ENCODE measurements at regions not wholly inside any gene's neighbourhood (a gene's known extent, or its start where the extent isn't known, plus 50 kb on each side); places are given as distances from the start of the nearest gene placed in this dataset.
"Not testable (repeated sequence)": the region's sequence is repeated elsewhere in the genome, so short reads cannot be mapped to it uniquely, and the experiment has no call there.

DNA sequence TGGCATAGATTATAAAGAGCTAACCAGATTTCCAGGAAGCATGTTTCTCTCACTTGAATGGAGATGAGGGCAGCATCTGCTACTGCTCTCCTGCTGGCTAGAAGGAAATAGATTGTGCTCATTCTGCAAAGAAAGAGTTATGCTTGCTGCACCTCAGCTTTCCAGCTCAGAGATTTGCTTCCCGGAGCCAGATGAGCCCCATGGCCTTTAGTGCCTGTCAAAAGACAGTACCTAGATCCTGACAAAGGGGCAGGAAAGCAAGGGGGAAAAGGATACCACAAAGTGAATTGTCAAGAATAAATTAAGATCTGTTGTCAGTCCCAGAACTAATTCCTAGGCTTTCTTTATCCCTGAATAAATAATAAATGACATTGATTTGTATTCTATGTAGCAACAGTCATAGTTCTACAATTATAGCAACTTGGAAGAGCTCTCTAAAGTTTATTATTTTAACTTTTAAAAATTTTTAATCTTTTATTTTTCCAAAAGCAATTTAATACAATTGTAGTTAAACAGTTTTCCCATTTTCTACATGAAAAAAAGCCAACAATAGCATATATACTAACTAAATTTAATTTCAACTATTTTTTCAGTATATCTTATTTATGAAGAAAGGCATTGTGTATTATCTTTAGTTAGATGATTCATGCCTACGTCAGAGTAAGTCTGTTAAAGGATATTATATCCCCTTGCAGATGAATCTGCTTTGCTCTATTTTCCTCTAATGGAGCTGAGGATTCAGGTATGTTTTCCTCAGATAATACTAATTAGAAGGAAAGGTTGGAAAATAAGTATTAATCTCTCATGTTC, 306.1 kb upstream of the DDI1 start:
- no peak for DNase-seq (ENCODE audit: low spot score)

DNA sequence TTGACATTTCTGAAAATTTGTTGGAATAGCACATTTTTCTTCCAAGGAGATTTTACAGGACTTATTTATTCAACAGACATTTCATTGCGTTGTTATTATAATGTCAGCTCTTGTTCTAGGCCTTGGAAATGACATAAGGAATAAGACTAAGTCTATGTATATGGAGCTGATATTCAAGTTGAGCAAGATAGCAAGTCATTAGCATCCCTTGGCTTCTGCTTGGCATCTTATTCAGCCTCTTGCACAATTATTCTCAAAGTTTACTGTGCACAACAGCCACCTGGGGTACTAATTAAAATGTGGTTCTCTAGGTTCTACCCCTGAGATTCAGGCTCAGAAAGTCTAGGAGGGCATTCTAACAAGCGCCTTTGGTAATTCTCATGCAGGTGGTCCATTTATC, 304.8 kb upstream of the DDI1 start:
- no peak for DNase-seq (ENCODE audit: low spot score)

DNA sequence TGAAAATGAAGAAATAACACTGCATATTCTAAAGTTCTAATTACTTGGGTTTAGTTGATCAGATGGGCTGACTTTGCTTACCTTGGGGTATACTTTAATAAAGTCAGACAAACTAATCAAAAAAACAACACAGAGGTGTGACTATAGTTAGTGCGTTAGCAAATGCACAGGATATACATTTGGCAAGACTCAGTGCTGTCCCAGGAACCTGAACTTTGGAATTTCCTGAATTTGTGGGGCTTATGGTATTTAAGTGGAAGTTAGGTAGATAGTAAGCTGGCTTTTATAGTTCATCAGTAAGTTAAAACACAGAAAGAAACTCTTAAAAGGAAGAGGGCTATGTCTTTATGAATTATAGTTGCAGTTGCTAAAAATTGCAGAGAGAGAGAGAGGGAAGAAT, 302.6 kb upstream of the DDI1 start:
- DNase-seq (ENCODE audit: low spot score): no peak

DNA sequence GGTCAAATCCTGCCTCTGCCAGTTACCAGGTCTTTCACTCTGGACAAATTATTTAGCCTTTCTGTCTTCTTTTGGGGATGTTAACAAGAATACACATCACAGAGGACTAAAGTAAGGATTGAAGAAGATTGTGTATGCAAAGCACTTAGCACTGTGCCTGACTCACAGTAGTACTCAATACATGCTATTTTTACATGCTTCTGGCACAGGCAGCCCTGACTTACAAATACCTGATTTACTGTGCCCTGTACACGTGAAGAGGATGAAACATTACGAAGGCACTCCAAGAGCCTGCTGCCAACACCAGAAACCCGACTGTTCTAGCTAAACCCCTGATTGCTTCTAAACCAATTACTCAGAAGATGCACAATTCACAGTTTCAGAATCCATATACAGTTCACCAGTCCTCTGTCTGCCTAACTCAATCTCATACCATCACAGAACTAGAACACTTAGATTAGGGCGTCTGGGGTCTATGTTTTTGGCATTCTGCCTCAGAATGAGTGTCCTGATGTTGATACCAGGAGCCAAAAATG, 300.9 kb upstream of the DDI1 start:
- DNase-seq (ENCODE audit: low spot score): no peak

DNA sequence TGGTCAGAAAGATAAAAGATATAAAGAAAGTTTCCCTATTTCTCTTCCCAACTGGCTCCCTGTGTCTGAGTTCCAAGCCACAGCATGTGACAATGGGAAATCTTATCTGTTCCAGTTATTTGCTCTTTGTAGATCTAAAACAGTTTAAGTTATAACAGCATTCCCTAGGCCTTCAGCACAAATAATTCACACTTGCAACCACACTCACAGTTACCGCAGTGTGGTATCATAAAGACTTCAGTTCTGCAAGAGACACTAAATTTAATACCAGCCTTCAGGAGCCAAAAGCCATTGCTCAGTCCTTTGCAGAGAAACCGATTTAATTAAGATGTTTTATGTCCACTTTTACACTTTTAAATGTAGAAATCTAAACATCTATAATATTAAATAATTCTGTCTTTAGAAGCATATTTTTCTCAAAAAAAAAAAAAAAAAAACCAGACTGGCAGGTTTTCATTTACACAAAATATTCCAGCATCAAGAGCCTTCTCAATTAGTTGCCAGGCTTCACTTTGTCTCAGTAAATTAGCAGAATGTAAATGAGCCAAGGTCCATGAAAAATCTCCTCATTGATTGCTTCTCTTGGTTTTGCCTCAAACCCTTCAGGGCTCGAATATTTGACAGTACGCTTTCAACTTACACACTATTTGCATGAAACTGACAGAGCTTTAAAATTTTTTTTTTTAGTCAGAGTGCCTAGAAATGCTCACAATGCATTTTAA, 300.0 kb upstream of the DDI1 start:
- DNase-seq (ENCODE audit: low spot score): no peak

DNA sequence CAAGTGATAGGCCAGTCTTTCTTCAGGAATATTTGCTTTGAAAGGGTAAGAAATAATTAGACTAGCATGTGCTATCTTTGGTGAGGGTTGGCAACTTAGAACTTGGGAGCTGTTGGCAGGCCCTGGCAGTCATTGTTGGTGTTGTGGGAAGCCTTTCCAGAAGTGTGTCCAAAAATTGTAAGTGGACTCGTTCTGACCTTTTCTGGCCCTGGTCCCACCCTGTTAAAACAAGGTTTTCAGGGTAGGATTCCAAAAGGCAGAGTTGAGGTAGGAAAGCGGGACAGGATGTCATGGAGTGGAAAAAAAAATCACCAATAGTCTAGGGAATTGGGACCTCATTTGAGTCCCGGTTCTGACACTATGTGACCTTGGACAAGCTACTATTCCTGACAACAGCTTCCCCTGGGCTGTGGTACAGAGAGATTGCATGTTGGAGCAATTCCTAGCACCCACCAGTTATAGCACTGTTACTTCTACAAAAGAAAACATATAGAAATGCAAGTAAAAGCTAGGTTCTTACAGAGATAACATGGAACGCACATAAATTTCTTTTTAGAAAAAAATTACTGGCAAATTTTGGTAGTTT, 299.3 kb upstream of the DDI1 start:
- DNase-seq (ENCODE audit: low spot score): no peak

DNA sequence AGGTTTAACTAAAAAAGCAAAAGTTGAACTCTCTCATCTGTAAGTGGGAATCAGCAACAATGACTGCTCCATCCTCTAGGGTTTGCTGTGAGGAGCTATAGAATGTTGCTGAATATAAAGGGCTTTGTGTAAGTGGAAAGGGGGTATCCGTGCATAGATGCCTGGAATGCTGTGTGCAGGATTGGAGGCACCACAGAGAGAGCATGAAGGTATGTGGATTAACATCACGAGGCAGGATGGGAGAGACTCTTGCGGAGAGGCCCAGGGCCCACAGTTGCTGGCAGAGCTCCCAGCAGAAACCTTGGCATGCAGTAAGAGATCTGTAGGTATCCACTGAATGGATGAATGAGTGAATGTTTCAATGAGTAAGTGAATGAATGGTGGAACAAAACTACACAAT, 298.7 kb upstream of the DDI1 start:
- DNase-seq (ENCODE audit: low spot score): no peak

DNA sequence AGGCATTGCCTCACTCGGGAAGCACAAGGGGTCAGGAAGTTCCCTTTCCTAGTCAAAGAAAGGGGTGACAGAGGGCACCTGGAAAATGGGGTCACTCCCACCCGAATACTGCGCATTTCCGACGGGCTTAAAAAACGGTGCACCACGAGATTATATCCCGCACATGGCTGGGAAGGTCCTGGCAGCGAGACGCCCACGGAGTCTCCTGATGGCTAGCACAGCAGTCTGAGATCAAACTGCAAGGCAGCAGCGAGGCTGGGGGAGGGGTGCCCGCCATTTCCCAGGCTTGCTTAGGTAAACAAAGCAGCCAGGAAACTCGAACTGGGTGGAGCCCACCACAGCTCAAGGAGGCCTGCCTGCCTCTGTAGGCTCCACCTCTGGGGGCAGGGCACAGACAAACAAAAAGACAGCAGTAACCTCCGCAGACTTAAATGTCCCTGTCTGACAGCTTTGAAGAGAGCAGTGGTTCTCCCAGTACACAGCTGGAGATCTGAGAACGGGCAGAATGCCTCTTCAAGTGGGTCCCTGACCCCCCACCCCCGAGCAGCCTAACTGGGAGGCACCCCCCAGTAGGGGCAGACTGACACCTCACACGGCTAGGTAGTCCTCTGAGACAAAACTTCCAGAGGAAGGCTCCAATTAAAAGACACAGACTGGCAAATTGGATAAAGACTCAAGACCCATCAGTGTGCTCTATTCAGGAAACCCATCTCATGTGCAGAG, 297.2 kb upstream of the DDI1 start:
- DNase-seq (ENCODE audit: low spot score): not testable (repeated sequence)

DNA sequence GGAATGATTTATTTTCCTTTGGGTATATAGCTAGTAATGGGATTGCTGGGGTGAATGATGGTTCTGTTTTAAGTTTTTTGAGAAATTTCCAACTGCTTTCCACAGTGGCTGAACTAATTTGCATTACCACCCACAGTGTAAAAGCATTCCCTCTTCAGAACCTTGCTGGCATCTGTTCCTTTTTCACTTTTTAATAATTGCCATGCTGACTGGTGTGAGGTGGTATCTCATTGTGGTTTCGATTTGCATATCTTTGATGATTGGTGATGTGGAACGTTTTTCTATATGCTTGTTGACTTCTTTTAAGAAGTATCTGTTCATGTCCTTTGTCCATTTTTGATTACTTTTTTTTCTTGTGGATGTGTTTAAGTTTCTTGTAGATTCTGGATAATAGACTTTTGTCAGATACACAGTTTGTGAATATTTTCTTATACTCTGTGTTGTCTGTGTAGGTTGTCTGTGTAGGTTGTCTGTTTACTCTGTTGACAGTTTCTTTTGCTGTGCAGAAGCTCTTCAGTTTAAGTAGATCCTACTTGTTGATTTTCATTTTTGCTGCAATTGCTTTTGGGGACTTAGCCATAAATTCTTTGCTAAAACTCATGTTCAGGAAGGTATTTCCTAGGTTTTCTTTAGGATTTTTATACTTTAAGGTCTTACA, 291.8 kb upstream of the DDI1 start:
- DNase-seq (ENCODE audit: low spot score): peak; percentile 76

DNA sequence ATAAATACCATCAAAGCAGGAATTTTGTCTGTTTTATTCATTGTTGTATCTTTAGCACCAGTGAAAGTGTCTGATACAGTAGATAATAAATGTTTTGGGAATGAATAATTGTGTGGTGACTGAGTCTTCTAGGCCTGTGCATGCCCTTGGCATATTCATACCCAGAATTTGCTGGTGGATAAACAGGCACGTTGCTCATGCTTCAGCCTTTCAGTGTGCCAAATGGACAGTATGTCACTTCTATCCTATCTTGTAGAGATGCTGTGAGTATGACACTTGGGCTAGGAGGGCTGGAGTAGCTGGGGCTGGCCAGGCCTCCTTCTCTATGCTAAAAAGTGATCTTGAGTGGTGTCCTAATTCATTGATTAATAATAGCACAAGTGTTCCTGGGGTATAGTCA, 287.3 kb upstream of the DDI1 start:
- no peak for DNase-seq (ENCODE audit: low spot score)

DNA sequence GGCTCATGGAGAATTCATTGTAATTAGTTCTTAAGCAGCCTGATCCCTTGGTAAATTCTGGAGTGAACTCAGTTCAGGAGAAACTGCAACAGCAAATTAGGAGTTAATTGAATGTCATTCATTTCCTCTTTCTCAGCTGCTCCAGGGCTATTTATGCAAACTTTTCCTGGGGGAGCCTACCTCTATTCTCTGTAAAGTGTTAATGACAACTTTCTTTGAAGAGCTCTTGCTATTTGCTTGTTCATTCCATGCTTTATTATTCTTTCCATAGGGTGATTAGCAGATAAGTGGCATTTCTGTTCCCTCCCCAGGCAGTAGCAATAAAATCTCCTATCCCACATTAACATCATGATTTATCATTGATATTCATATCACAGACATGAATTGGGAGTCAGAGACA, 267.6 kb upstream of the DDI1 start:
- DNase-seq (ENCODE audit: low spot score): no peak

DNA sequence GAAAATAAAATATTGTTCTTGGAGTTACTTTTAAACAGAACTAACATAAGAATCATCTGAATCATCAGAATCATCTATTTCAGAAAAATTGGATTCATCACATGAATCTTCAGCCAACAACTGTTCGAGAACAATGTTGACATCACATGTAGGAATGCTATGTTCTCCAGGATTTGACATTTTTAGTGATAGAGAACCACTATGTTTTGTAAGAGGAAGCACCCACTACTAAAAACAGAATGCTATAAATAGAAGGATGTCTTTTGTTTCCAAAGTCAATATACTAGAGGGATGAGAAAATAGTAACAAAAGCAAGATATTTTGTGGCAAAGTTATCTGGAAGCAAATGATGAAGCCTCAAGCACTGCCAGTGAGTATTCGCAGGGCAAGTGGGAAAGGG, 263.4 kb upstream of the DDI1 start:
- no peak for DNase-seq (ENCODE audit: low spot score)

DNA sequence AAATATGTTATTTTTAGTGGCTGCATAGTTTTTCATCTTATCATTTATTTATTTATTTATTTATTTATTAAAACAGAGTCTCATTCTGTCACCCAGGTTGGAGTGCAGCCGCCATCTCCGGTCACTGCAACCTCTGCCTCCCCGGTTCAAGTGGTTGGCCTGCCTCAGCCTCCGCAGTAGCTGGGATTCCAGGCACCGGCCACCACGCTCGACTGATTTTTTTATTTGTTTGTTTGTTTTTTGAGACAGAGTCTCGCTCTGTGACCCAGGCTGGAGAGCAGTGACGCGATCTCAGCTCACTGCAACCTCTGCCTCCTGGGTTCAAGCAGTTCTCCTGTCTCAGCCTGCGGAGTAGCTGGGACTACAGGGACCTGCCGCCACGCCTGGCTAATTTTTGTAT, 262.9 kb upstream of the DDI1 start:
- DNase-seq (ENCODE audit: low spot score): no peak

DNA sequence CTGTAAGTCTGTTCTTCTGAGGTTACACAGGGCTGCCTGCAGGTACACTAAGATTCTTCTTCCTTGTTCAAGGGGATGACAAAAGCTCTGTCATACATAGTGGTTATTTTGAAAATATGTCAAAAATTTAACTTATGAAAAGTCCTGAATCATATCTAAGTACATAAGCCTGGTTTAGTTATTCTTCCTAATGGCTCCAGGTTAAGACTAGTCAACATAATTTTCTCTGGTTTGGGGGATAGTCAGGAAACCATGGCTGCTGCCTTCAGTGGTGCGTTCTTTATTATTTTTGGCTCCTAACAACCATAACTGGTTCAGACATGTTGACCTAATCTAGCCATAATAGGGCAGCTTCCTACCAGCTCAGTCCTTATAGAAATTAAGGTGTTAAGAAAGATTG, 257.4 kb upstream of the DDI1 start:
- DNase-seq (ENCODE audit: low spot score): no peak

DNA sequence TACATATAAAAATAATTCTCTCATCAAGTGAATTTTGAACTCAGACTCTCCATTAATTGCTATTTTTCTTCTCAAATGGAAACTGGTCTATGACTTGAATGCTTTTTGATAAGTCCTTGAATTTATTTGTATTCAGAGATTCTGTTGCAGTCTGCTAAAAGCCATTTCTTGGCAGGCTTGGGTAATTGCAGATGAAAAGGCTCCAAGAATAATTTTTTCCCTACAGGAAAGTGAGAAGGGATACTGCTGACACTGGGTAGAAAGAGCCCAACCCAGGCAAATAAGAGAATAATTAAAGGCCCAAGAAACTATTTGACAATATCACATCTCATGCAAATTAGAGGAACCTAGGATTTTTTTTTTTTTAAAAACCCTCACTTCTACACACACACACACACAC, 246.5 kb upstream of the DDI1 start:
- DNase-seq (ENCODE audit: low spot score): no peak

DNA sequence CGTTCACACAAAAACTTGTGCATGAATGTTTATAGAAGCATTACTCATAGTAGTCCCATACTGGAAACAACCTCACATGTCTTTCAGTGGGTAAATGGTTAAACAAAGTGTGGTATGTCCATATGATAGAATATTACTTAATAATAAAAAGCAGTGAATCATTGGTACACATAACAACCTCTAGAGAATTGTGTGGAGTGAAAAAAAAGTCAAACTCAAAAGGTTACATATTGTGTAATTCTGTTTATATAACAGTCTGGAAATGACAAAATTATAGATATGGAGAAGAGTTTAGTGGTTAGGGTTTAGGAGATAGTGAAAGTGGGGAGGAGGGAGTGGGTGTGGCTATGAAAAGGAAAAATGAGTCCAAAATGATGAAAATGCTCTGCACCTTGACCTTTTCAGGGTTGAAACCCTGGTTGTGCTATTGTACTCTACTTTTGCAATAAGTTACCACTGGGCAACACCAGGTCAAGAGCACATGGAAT, 243.4 kb upstream of the DDI1 start:
- DNase-seq (ENCODE audit: low spot score): no peak

DNA sequence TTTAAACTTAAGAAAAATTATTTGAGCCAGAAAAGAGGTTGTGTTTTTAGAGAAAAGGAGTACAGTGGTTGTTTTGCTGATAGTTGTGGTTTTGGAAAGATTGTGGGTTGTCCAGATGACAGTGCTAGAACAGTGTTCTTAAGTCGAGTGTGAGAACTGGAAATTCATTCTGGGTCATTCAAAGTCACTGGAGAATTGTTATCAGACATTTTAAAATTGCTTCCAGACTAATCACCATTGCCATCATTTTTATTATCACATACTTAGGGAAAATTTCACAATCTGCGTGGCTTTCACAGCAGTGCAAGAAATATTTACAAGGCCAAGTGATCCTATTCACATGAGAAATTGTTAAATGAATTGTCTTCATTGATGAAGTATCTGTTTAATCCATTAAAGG, 242.2 kb upstream of the DDI1 start:
- no peak for DNase-seq (ENCODE audit: low spot score)

DNA sequence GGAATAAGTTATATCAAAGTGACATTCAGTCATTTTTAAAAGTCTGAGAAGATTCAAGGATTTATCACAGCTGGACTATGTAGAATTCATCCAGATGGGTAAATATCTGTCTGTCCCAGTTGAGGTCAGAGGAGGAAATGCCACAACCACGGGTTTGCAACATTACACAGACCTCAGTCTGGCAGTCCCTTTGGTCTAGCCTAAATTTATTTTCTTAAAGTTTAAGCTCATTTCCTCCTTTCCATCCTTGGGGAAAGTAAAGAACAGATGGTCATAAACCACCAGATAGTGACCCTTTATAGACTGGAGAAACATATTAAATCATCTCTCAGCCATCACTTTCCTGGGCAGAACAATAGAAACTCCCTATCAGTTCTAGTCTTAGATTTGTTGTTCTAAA, 238.4 kb upstream of the DDI1 start:
- no peak for DNase-seq (ENCODE audit: low spot score)

DNA sequence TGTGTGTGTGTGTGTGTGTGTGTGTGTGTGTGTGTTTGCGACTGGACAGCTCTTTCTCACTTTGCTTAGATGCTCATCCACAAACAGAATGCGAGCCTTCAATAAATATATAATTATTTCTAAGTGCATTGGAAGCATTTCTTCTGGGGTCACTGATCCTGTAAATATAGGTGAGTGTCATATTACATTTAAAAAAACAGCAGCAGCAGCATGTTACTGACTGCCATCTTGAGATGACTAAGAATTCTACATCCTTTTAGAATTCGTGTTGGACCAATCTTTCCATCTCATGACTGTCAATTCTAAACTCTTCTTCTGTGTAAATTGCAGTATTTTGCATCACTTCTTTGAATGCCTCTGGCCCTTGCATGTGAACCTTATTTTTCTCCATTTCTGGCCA, 238.0 kb upstream of the DDI1 start:
- DNase-seq (ENCODE audit: low spot score): no peak

DNA sequence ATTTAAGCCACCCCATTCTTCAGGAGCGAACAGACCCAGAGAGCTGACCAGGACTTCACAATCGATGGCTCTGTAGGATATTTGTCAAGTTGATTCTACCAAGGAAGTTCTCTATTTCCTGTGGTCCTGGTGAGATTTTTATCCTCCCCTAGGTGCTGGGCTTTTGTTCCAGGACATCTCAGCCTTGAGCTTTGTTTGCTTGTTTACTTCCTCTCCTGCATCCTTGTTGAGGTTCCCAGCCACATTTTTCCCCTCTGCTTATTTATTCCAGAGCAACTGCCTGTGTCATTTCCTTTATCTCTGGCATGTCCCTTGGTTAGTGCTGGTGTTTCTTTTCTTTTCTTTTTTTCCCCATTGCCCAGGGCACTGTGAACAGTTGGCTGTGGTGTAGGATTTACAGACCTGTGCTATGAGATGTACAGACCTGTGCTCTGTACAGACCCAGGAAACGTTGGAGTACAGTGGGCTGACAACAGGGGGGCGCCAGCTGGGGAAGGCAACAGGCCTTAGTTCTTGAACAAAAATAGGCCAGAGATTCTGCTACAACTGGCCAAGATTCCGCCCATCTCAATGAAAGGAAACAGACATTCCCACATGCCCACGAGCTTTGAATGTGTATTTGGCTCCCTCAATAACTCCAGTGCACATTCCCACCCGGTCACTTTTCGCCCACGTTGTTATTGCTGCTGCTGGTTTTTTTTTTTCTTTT, 235.9 kb upstream of the DDI1 start:
- no peak for DNase-seq (ENCODE audit: low spot score)

DNA sequence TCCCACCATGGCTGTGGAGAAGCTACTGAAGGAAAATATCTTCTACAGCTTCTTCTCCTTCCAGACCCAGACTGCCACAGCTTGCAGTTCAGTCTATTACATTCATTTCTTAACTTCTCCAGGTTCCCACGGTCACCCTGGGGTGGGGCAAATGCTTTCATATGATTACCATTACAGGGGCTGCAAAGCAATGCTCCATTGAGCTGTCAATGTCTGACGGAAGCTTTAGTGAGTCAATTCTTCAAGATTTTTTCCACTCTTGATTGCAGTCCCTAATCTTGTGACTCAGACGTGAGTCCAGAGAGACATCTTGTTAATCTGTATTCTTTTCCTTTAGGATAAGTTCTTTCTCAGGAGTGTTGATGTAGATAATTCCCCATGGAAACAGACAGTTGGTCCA, 233.4 kb upstream of the DDI1 start:
- DNase-seq (ENCODE audit: low spot score): peak; percentile 4
